Hepatocyte (in vitro differentiated cells): ENCODE measurements at regions not wholly inside any gene's neighbourhood (a gene's known extent, or its start where the extent isn't known, plus 50 kb on each side); places are given as distances from the start of the nearest gene placed in this dataset.

Source experiments
- DNase-seq: peaks from one replicate; pipeline ENCODE4 v3.0.0-alpha.2; 2016; ENCODE audit warnings: low spot score
- H2AFZ ChIP-seq: fragments of 200-600 bp; sonication (generic); 2 replicates; pipeline ENCODE4 v1.6.0; 2016; ENCODE audit warnings: antibody characterized with exemption, mild to moderate bottlenecking
- H3K27ac ChIP-seq: fragments of 200-600 bp; sonication (generic); 2 replicates; pipeline ENCODE4 v1.5.1; 2016; ENCODE audit warnings: mild to moderate bottlenecking
- H3K27me3 ChIP-seq: fragments of 200-600 bp; sonication (generic); 2 replicates; pipeline ENCODE4 v1.6.1; 2016
- H3K36me3 ChIP-seq: fragments of 200-600 bp; sonication (generic); replicated peaks from 2 replicates; pipeline ENCODE4 v1.5.1; 2016; ENCODE audit warnings: low read depth; ENCODE audit not compliant: insufficient read depth
- H3K4me1 ChIP-seq: fragments of 200-600 bp; sonication (generic); 2 replicates; pipeline ENCODE4 v1.5.1; 2016; ENCODE audit warnings: mild to moderate bottlenecking, moderate library complexity; ENCODE audit not compliant: insufficient read depth
- H3K4me2 ChIP-seq: fragments of 200-600 bp; sonication (generic); 2 replicates; pipeline ENCODE4 v1.6.0; 2016
- H3K4me3 ChIP-seq: fragments of 200-600 bp; sonication (generic); 2 replicates; pipeline ENCODE4 v1.5.1; 2016; ENCODE audit warnings: mild to moderate bottlenecking
- H3K79me2 ChIP-seq: fragments of 200-600 bp; sonication (generic); 2 replicates; pipeline ENCODE4 v1.6.0; 2017; ENCODE audit warnings: mild to moderate bottlenecking
- H3K9me2 ChIP-seq: fragments of 200-600 bp; sonication (generic); replicated peaks from 2 replicates; pipeline ENCODE4 v1.6.0; 2017; ENCODE audit warnings: mild to moderate bottlenecking; ENCODE audit not compliant: insufficient read depth
- H3K9me3 ChIP-seq: fragments of 200-600 bp; sonication (generic); 2 replicates; pipeline ENCODE4 v1.5.1; 2016; ENCODE audit warnings: low read depth, mild to moderate bottlenecking
- H4K20me1 ChIP-seq: fragments of 200-600 bp; sonication (generic); 2 replicates; pipeline ENCODE4 v1.6.0; 2016; ENCODE audit warnings: mild to moderate bottlenecking; ENCODE audit not compliant: insufficient read depth, poor library complexity, severe bottlenecking
- CTCF ChIP-seq: fragments of 200-600 bp; sonication (generic); IDR thresholded peaks from 2 replicates; pipeline ENCODE4 v1.5.1; 2016; ENCODE audit warnings: antibody characterized with exemption, mild to moderate bottlenecking; ENCODE audit not compliant: poor library complexity
- EZH2 ChIP-seq: fragments of 200-600 bp; sonication (generic); IDR thresholded peaks from 2 replicates; pipeline ENCODE4 v1.6.1; 2016; ENCODE audit warnings: antibody characterized with exemption, mild to moderate bottlenecking, borderline replicate concordance
- EZH2phosphoT487 ChIP-seq: fragments of 200-600 bp; sonication (generic); IDR thresholded peaks from one replicate; pipeline ENCODE4 v1.6.1; 2018; ENCODE audit warnings: antibody characterized with exemption, mild to moderate bottlenecking, low read depth, moderate library complexity; ENCODE audit not compliant: unreplicated experiment, severe bottlenecking
- WGBS: methylation state at CpG from one replicate; pipeline ENCODE4 v1.1.6; 2016; ENCODE audit warnings: low lambda C conversion rate; ENCODE audit errors: missing lambda C conversion rate; 5-methylcytosine and 5-hydroxymethylcytosine counted together

GRCh38 chr21:19256934-19257660 lies 853.5 kb upstream of the TMPRSS15 start:
- no peak for TF ChIP-seq CTCF
- no peak for TF ChIP-seq EZH2
- no peak for TF ChIP-seq EZH2phosphoT487
- no peaks in the 10 kb centered on the region for H3K9me2 ChIP-seq
- 86% methylated on average over 4 of the region's 4 CpGs for WGBS

DNA sequence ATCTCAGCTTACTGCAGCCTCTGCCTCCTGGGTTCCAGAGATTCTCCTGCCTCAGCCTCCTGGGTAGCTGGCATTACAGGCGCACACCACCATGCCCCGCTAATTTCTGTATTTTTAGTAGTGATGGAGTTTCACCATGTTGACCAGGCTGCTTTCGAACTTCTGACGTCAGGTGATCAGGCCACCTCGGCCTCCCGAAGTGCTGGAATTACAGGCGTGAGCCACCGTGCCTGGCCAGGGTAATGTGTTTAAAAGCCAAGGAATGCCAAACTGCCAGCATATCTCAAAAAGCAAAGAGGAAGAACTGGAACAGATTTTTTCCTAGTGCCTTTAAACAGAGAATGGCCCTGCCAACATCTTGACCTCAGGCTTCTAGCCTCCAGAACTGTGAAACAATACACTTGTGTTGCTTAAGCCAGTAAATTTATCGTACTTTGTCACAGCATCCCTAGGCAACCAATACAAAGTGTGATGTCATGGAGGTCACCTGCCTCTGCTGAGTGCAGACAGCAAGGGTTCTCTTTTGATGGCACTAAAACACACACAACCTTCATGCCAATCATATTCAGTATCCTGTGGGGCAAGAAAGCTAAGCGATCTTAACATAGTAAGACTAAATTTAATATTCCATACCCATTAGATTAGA lies 858.3 kb upstream of the TMPRSS15 start:
- no peaks in the 10 kb centered on the region for H3K9me3 ChIP-seq
- no peaks in the 10 kb centered on the region for H3K27me3 ChIP-seq
- no peak for DNase-seq
- no peak overlapping the region for H3K4me2 ChIP-seq
- no peaks in the 10 kb centered on the region for H4K20me1 ChIP-seq
- H3K27ac ChIP-seq = no peak overlapping the region
- no peak overlapping the region for H3K4me3 ChIP-seq
- no peaks in the 10 kb centered on the region for H3K79me2 ChIP-seq
- no peaks in the 10 kb centered on the region for H3K36me3 ChIP-seq
- no peaks in the 10 kb centered on the region for H3K9me2 ChIP-seq
- H2AFZ ChIP-seq = no peak overlapping the region
- no peaks in the 10 kb centered on the region for H3K4me1 ChIP-seq
- WGBS = 92% methylated on average over 10 of the region's 10 CpGs
- TF ChIP-seq CTCF = no peak
- TF ChIP-seq EZH2phosphoT487 = no peak
- no peak for TF ChIP-seq EZH2

More at GRCh38 chr21:19256934-19257660, 853.5 kb upstream of the TMPRSS15 start:
- H3K4me1 ChIP-seq = no peaks in the 10 kb centered on the region
- no peaks in the 10 kb centered on the region for H3K27me3 ChIP-seq
- DNase-seq = no peak
- H3K27ac ChIP-seq = no peak overlapping the region
- H3K4me2 ChIP-seq = no peak overlapping the region
- H3K9me3 ChIP-seq = no peaks in the 10 kb centered on the region
- H3K4me3 ChIP-seq = no peak overlapping the region
- no peaks in the 10 kb centered on the region for H3K36me3 ChIP-seq
- no peaks in the 10 kb centered on the region for H3K79me2 ChIP-seq
- no peaks in the 10 kb centered on the region for H4K20me1 ChIP-seq
- H2AFZ ChIP-seq = no peak overlapping the region

DNA sequence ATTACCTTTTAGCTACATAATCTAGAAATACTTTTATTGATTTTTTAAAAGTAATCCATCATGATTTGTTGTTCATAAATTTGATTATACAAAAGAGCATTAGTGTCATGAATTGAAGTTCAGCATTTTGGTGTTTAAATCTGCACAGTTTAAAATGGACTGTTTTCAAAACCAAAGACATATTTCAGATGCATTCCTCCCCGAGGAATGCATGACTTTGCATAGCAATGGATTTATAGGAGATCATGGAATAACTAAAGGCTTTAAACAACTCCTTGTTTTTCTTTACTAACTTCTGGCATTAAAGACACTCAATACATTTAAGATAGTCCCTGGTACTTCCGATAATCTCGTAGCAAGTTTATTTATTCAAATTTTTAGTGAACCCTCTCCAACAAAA lies 863.1 kb upstream of the TMPRSS15 start:
- no peaks in the 10 kb centered on the region for H3K36me3 ChIP-seq
- no peaks in the 10 kb centered on the region for H3K9me2 ChIP-seq
- no peaks in the 10 kb centered on the region for H3K9me3 ChIP-seq
- H3K27ac ChIP-seq = no peak overlapping the region
- H3K4me1 ChIP-seq = no peaks in the 10 kb centered on the region
- no peaks in the 10 kb centered on the region for H3K27me3 ChIP-seq
- H3K79me2 ChIP-seq = no peaks in the 10 kb centered on the region
- no peak overlapping the region for H3K4me2 ChIP-seq
- TF ChIP-seq EZH2 (no peak), CTCF (no peak), EZH2phosphoT487 (no peak)
- H4K20me1 ChIP-seq = no peaks in the 10 kb centered on the region
- 61% methylated on average over 3 of the region's 3 CpGs for WGBS
- H3K4me3 ChIP-seq = no peak overlapping the region
- H2AFZ ChIP-seq = no peak overlapping the region
- no peak for DNase-seq
